PC-9 (cell line): ENCODE measurements at regions not wholly inside any gene's neighbourhood (a gene's known extent, or its start where the extent isn't known, plus 50 kb on each side); places are given as distances from the start of the nearest gene placed in this dataset.

Experiments used
- CTCF ChIP-seq: fragments of 200-600 bp; sonication (generic); conservative IDR thresholded peaks from 2 replicates; pipeline ENCODE4 v1.6.1; 2017; ENCODE audit warnings: mixed run types, antibody characterized with exemption, mild to moderate bottlenecking, moderate library complexity
- EZH2 ChIP-seq: fragments of 200-600 bp; sonication (generic); IDR thresholded peaks from 2 replicates; pipeline ENCODE4 v1.8.0; 2017; ENCODE audit warnings: antibody characterized with exemption, low read depth

GRCh38 chr18:29841631-29842030, 1200.9 kb downstream of the DSC3 start:
- TF ChIP-seq CTCF (no peak), EZH2 (no peak)
